Peyer's patch (tissue), 4 donors: ENCODE measurements at regions not wholly inside any gene's neighbourhood (a gene's known extent, or its start where the extent isn't known, plus 50 kb on each side); places are given as distances from the start of the nearest gene placed in this dataset.

ENCODE experiments used
- POLR2A ChIP-seq, 2 donors: fragments of 450-650 bp; IDR thresholded peaks; one replicate each; pipeline ENCODE4 v1.5.1; 2017; ENCODE audit warnings: antibody characterized with exemption in 2 of 2, mild to moderate bottlenecking in 2 of 2, moderate library complexity in 2 of 2
- TF ChIP-seq, protein P1 (sequence below), 6 experiments: fragments of 450-650 bp in 4 of 6; fragments of 200-600 bp in 2 of 6; sonication (generic) in 1 of 6; IDR thresholded peaks; one replicate each; pipeline ENCODE4 v1.5.1; 2017 to 2019; ENCODE audit warnings: antibody characterized with exemption in 6 of 6, mild to moderate bottlenecking in 3 of 6, moderate library complexity in 1 of 6

DNA sequence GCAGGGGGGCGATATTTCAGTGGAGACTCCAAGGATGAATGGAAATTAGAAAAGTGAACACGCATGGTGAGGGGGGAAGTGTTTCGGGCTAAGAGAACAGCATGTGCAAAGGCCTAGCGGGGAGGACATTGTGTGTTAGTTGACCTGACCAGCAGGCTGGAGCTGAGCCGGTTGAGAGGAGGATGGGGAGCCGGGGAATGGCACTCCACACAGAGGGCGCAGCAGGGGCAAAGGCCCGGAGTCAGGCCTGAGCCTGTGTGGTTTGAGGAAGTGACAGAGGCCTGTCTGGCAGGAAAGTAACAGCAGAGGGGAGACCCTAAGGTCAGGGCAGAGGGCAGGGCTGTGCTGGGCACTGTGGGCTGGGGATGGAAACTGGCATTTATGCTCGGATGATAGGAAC lies 83.2 kb upstream of the ZNF479 start:
- TF ChIP-seq, protein P1, sequence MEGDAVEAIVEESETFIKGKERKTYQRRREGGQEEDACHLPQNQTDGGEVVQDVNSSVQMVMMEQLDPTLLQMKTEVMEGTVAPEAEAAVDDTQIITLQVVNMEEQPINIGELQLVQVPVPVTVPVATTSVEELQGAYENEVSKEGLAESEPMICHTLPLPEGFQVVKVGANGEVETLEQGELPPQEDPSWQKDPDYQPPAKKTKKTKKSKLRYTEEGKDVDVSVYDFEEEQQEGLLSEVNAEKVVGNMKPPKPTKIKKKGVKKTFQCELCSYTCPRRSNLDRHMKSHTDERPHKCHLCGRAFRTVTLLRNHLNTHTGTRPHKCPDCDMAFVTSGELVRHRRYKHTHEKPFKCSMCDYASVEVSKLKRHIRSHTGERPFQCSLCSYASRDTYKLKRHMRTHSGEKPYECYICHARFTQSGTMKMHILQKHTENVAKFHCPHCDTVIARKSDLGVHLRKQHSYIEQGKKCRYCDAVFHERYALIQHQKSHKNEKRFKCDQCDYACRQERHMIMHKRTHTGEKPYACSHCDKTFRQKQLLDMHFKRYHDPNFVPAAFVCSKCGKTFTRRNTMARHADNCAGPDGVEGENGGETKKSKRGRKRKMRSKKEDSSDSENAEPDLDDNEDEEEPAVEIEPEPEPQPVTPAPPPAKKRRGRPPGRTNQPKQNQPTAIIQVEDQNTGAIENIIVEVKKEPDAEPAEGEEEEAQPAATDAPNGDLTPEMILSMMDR (IDR thresholded peaks at IDR 0.05), result no peak
- no peak for TF ChIP-seq POLR2A (IDR thresholded peaks at IDR 0.05)
